GM23248 (cell line): ENCODE measurements at regions not wholly inside any gene's neighbourhood (a gene's known extent, or its start where the extent isn't known, plus 50 kb on each side); places are given as distances from the start of the nearest gene placed in this dataset.

Source experiments
- EZH2 ChIP-seq: fragments of 200-600 bp; sonication (generic); IDR thresholded peaks from 2 replicates; pipeline ENCODE4 v1.6.1; 2018; ENCODE audit warnings: antibody characterized with exemption, mild to moderate bottlenecking; ENCODE audit not compliant: insufficient read depth, poor library complexity, severe bottlenecking
- EZH2phosphoT487 ChIP-seq: fragments of 200-600 bp; sonication (generic); IDR thresholded peaks from 2 replicates; pipeline ENCODE4 v1.6.1; 2018; ENCODE audit warnings: antibody characterized with exemption, moderate library complexity, mild to moderate bottlenecking, low read depth; ENCODE audit not compliant: insufficient read depth

DNA sequence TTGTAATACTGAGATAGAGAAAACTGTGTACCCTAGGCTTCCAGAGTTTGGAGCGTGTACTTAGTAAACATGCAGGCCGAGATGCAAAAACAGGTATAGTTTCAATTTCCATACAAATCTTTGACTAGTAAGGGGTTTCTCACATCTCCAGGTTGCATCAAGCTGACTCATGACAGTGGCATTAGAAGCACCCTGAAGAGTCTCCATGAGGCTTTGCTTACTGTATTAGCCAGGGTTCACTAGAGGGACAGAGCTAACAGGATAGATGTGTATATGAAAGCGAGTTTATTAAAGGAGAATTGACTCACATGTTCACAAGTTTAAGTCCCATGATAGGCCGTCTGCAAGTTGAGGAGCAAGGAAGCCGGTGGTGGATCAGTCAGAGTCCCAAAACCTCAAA is 275.3 kb upstream of the CDH6 start:
- no peak for TF ChIP-seq EZH2
- no peak for TF ChIP-seq EZH2phosphoT487
